GM12891 (cell line): ENCODE measurements at regions not wholly inside any gene's neighbourhood (a gene's known extent, or its start where the extent isn't known, plus 50 kb on each side); places are given as distances from the start of the nearest gene placed in this dataset.
"Not testable (repeated sequence)": the region's sequence is repeated elsewhere in the genome, so short reads cannot be mapped to it uniquely, and the experiment has no call there.

Source experiments
- DNase-seq: peaks from one replicate; pipeline ENCODE4 v3.0.0; 2011; ENCODE audit warnings: low spot score; ENCODE audit not compliant: insufficient read length
- FAIRE-seq: peaks from 2 replicates; lab custom pipeline; 2011; peaks lifted over from hg19 to GRCh38; lab: Jason Lieb, UNC
- PAX5 ChIP-seq: IDR thresholded peaks from 2 replicates; pipeline ENCODE4 v1.6.1; 2011; ENCODE audit warnings: low read length, moderate library complexity, mild to moderate bottlenecking; ENCODE audit not compliant: insufficient read depth, severe bottlenecking
- POLR2A ChIP-seq: IDR thresholded peaks from 2 replicates; pipeline ENCODE4 v1.6.1; 2011; ENCODE audit warnings: low read depth, low read length, control low read depth
- POLR2AphosphoS5 ChIP-seq: IDR thresholded peaks from 2 replicates; pipeline ENCODE4 v1.6.1; 2011; ENCODE audit warnings: low read depth, low read length, control low read depth
- POU2F2 ChIP-seq: IDR thresholded peaks from 2 replicates; pipeline ENCODE4 v1.6.1; 2011; ENCODE audit warnings: low read depth, mild to moderate bottlenecking, control low read depth, low read length, moderate library complexity
- SPI1 ChIP-seq: IDR thresholded peaks from 2 replicates; pipeline ENCODE4 v1.6.1; 2011; ENCODE audit warnings: low read depth, low read length, control low read depth
- TAF1 ChIP-seq: IDR thresholded peaks from 2 replicates; pipeline ENCODE4 v1.6.1; 2011; ENCODE audit warnings: low read depth, low read length, control low read depth

- FAIRE-seq (no peak), DNase-seq (no peak)
- TF ChIP-seq PAX5: no peak
- TF ChIP-seq TAF1: no peak
- no peak for TF ChIP-seq POLR2AphosphoS5
- TF ChIP-seq SPI1: no peak
- TF ChIP-seq POU2F2: no peak
- no peak for TF ChIP-seq POLR2A
Measured at GRCh38 chr5:106092455-106092854, 1578.3 kb downstream of the EFNA5 start.

GRCh38 chr5:106089073-106089472 is 1581.7 kb downstream of the EFNA5 start:
- no peak for FAIRE-seq

DNA sequence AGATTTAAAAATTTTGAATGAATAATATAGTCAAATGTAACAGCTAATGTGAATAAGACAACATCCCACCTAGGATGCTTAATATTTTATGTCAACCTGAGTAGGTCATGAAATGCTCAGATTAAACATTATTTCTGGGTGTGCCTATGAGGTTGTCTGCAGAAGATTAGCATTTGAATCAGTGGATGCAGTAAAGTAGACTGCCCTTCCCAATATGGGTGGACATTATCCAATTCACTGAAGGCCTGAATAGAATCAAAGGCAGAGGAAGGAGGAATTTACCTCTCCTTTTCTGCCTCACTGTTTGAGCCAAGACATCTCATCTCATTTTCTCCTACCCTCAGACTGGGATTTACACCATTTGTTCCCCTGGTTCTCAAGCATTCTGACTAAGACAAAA is 1582.3 kb downstream of the EFNA5 start:
- TF ChIP-seq POU2F2 (no peak), SPI1 (no peak), POLR2A (no peak), PAX5 (no peak), TAF1 (no peak), POLR2AphosphoS5 (no peak)
- DNase-seq (no peak), FAIRE-seq (no peak)

More at GRCh38 chr5:106089073-106089472, 1581.7 kb downstream of the EFNA5 start:
- TF ChIP-seq POU2F2: no peak
- no peak for TF ChIP-seq POLR2A
- no peak for TF ChIP-seq TAF1
- no peak for TF ChIP-seq PAX5
- no peak for TF ChIP-seq SPI1
- no peak for TF ChIP-seq POLR2AphosphoS5
- no peak for DNase-seq

GRCh38 chr5:106086352-106086751 is 1584.4 kb downstream of the EFNA5 start:
- FAIRE-seq (no peak), DNase-seq (no peak)
- no peak for TF ChIP-seq SPI1
- TF ChIP-seq POU2F2: no peak
- no peak for TF ChIP-seq POLR2AphosphoS5
- TF ChIP-seq POLR2A: no peak
- no peak for TF ChIP-seq PAX5
- TF ChIP-seq TAF1: no peak

GRCh38 chr5:106085556-106085955 is 1585.2 kb downstream of the EFNA5 start:
- no peak for DNase-seq
- no peak for FAIRE-seq
- TF ChIP-seq POLR2AphosphoS5: no peak
- no peak for TF ChIP-seq PAX5
- no peak for TF ChIP-seq TAF1
- TF ChIP-seq POLR2A: no peak
- TF ChIP-seq POU2F2: no peak
- TF ChIP-seq SPI1: no peak

GRCh38 chr5:106085136-106085535 is 1585.6 kb downstream of the EFNA5 start:
- TF ChIP-seq PAX5 (no peak), POU2F2 (no peak), SPI1 (no peak), POLR2AphosphoS5 (no peak)
- FAIRE-seq (no peak), DNase-seq (no peak)

GRCh38 chr5:106080535-106080934 is 1590.2 kb downstream of the EFNA5 start:
- no peak for DNase-seq
- no peak for FAIRE-seq
- TF ChIP-seq SPI1 (no peak), PAX5 (no peak), POLR2A (no peak), POLR2AphosphoS5 (no peak), TAF1 (no peak)

DNA sequence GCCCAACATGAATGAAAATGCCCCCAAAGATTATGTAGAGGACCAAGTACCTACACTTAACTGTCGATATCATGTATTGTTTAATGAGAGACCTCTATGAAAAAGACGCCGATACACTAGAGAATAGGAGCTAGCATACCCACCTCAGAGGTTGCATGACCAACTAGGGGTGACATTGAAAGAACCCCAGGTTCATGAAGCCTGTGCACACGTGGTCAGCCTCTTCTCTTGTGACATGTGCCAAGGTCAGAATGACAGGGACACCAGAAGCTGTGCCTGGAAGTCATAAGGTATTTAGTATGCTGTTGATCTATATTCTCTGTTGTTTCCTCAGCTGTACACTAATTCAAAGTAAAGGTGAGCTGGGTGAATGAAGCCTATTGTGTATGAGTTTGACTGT is 1594.1 kb downstream of the EFNA5 start:
- TF ChIP-seq POLR2AphosphoS5 (no peak), POLR2A (no peak), POU2F2 (no peak), TAF1 (no peak), PAX5 (no peak), SPI1 (no peak)
- no peak for DNase-seq
- FAIRE-seq: no peak

DNA sequence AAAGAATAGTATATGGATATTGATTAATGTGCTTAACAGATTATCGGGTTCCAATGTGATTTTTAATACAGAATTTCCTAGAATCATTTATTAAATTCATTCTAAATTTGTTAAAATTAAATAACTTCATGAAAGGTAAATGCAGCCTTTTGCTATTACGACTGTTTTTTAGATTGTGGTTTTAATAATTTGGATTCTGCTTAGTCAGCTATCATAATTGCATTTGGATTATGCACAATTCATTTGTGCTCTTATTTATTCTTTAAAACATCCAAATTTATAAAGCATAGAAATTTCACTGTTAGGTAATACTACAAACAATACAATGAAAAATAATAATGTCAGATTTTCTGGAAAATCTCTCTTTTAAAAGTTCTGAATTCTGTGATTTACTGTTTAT is 1598.5 kb downstream of the EFNA5 start:
- FAIRE-seq (no peak), DNase-seq (no peak)
- TF ChIP-seq SPI1 (no peak), TAF1 (no peak), POU2F2 (no peak), POLR2AphosphoS5 (no peak), PAX5 (no peak), POLR2A (no peak)

- no peak for TF ChIP-seq PAX5
- no peak for TF ChIP-seq POLR2AphosphoS5
- TF ChIP-seq POU2F2: no peak
- no peak for TF ChIP-seq TAF1
- TF ChIP-seq POLR2A: no peak
- no peak for TF ChIP-seq SPI1
- FAIRE-seq (no peak), DNase-seq (no peak)
Measured at GRCh38 chr5:106047341-106047740, 1623.4 kb downstream of the EFNA5 start.

DNA sequence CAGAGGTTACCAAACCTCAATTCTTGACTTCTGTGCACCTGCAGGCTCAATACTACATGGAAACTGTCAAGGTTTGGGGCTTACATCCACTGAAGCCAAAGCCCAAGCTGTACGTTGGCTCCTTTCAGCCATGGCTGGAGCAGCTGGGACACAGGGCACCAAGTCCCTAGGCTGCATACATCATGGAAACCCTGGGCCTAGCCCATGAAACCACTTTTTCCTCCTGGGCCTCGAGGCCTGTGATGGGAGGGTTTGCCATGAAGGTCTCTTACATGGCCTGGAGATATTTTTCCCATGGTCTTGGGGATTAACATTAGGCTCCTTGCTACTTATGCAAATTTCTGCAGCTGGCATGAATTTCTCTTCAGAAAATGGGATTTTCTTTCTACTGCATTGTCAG is 1638.7 kb downstream of the EFNA5 start:
- FAIRE-seq: not testable (repeated sequence)

More for the DNA sequence above, 1638.7 kb downstream of the EFNA5 start:
- not testable (repeated sequence) for DNase-seq
